Stimulated activated naive B cell treated with anti-CD40 and anti-IgM and Interleukin-4, amounts not matched to agents 10 μg/mL and 1 μg/mL and 100 μg/mL, for 72 hours (primary cell): ENCODE measurements at regions not wholly inside any gene's neighbourhood (a gene's known extent, or its start where the extent isn't known, plus 50 kb on each side); places are given as distances from the start of the nearest gene placed in this dataset.

Source experiments
- ATAC-seq, 2 donors: fragments of 150-1000 bp; cut with Tn5 transposase; replicated peaks; 2 replicates each; pipeline ENCODE4 v1.10.0; 2021; ENCODE audit warnings: moderate library complexity in 1 of 2
- DNase-seq: peaks from one replicate; pipeline ENCODE4 v3.0.0; 2021
- H3K27ac Mint-ChIP-seq: one replicate; pipeline ENCODE4 v1.8.0; 2022; ENCODE audit warnings: mild to moderate bottlenecking, mixed read lengths
- H3K27me3 Mint-ChIP-seq, 2 donors: one replicate each; pipeline ENCODE4 v1.8.0; 2022; ENCODE audit warnings: mixed read lengths in 2 of 2
- H3K36me3 Mint-ChIP-seq, 2 donors: one replicate each; pipeline ENCODE4 v1.8.0; 2022; ENCODE audit warnings: mixed read lengths in 2 of 2, mild to moderate bottlenecking in 1 of 2
- H3K4me1 Mint-ChIP-seq, 2 donors: one replicate each; pipeline ENCODE4 v1.8.0; 2022; ENCODE audit warnings: mixed read lengths in 2 of 2, mild to moderate bottlenecking in 1 of 2
- H3K4me3 Mint-ChIP-seq, 2 donors: one replicate each; pipeline ENCODE4 v1.8.0; 2022; ENCODE audit warnings: mild to moderate bottlenecking in 2 of 2, mixed read lengths in 2 of 2, moderate library complexity in 1 of 2
- H3K9me3 Mint-ChIP-seq, 2 donors: one replicate each; pipeline ENCODE4 v1.8.0; 2022; ENCODE audit warnings: mixed read lengths in 2 of 2, mild to moderate bottlenecking in 1 of 2

- H3K27ac Mint-ChIP-seq, result no peak overlapping the region
- H3K4me1 Mint-ChIP-seq, result no peaks in the 10 kb centered on the region
- no peaks in the 10 kb centered on the region for H3K36me3 Mint-ChIP-seq
- no peak overlapping the region for H3K4me3 Mint-ChIP-seq
- peaks cover 5 to 6% of the 10 kb centered on the region in 2 donors for H3K9me3 Mint-ChIP-seq
- no peaks in the 10 kb centered on the region for H3K27me3 Mint-ChIP-seq
- DNase-seq (no peak), ATAC-seq (no peak)
Measured at GRCh38 chr6:2416128-2416712, 170.8 kb upstream of the GMDS start.

GRCh38 chr6:2414885-2415547, 169.6 kb upstream of the GMDS start:
- DNase-seq (no peak), ATAC-seq (no peak)
- peaks cover 5 to 6% of the 10 kb centered on the region in 2 donors for H3K9me3 Mint-ChIP-seq
- no peaks in the 10 kb centered on the region for H3K4me1 Mint-ChIP-seq
- H3K27me3 Mint-ChIP-seq, result no peaks in the 10 kb centered on the region
- no peak overlapping the region for H3K27ac Mint-ChIP-seq
- no peak overlapping the region for H3K4me3 Mint-ChIP-seq
- no peaks in the 10 kb centered on the region for H3K36me3 Mint-ChIP-seq

- no peak for DNase-seq
- Mint-ChIP-seq H3K36me3 (no peaks in the 10 kb centered on the region), H3K4me3 (no peak overlapping the region), H3K4me1 (no peaks in the 10 kb centered on the region), H3K27ac (no peak overlapping the region), H3K9me3 (peaks cover 5 to 6% of the 10 kb centered on the region in 2 donors), H3K27me3 (no peaks in the 10 kb centered on the region)
- ATAC-seq, result no peak
Measured at GRCh38 chr6:2412731-2413130, 167.3 kb upstream of the GMDS start.

GRCh38 chr6:2410656-2411380, 165.4 kb upstream of the GMDS start:
- H3K27ac Mint-ChIP-seq, result no peak overlapping the region
- no peaks in the 10 kb centered on the region for H3K27me3 Mint-ChIP-seq
- peaks cover under 1 to 4% of the 10 kb centered on the region in 2 donors for H3K36me3 Mint-ChIP-seq
- DNase-seq (no peak), ATAC-seq (no peak)
- no peaks in the 10 kb centered on the region for H3K9me3 Mint-ChIP-seq
- no peak overlapping the region for H3K4me3 Mint-ChIP-seq
- H3K4me1 Mint-ChIP-seq, result no peaks in the 10 kb centered on the region

- DNase-seq (no peak), ATAC-seq (no peak)
- Mint-ChIP-seq H3K4me3 (no peak overlapping the region), H3K4me1 (no peaks in the 10 kb centered on the region), H3K9me3 (no peaks in the 10 kb centered on the region), H3K27me3 (no peaks in the 10 kb centered on the region), H3K36me3 (peaks cover 7 to 8% of the 10 kb centered on the region in 2 donors), H3K27ac (no peak overlapping the region)
Measured at GRCh38 chr6:2407525-2407924, 162.1 kb upstream of the GMDS start.

- no peak for DNase-seq
- no peak overlapping the region for H3K27ac Mint-ChIP-seq
Measured at GRCh38 chr6:2404211-2404929, 159.0 kb upstream of the GMDS start.

GRCh38 chr6:2403546-2403945, 158.1 kb upstream of the GMDS start:
- H3K36me3 Mint-ChIP-seq, result peaks cover 19 to 31% of the 10 kb centered on the region in 2 donors
- no peak overlapping the region for H3K27ac Mint-ChIP-seq
- no peak overlapping the region for H3K4me3 Mint-ChIP-seq
- H3K27me3 Mint-ChIP-seq, result no peaks in the 10 kb centered on the region
- H3K4me1 Mint-ChIP-seq, result no peaks in the 10 kb centered on the region
- ATAC-seq, result no peak
- H3K9me3 Mint-ChIP-seq, result peaks cover 0 to 12% of the 10 kb centered on the region in 2 donors
- no peak for DNase-seq

More at GRCh38 chr6:2404211-2404929, 159.0 kb upstream of the GMDS start:
- Mint-ChIP-seq H3K36me3 (peaks cover 17 to 26% of the 10 kb centered on the region in 2 donors), H3K4me3 (no peak overlapping the region), H3K4me1 (no peaks in the 10 kb centered on the region), H3K27me3 (no peaks in the 10 kb centered on the region), H3K9me3 (peaks cover 0 to 11% of the 10 kb centered on the region in 2 donors)
- ATAC-seq, result no peak

GRCh38 chr6:2396846-2397630, 151.6 kb upstream of the GMDS start:
- Mint-ChIP-seq H3K4me1 (no peaks in the 10 kb centered on the region), H3K4me3 (no peak overlapping the region), H3K36me3 (peaks cover 17 to 39% of the 10 kb centered on the region in 2 donors), H3K9me3 (peaks cover 0 to 12% of the 10 kb centered on the region in 2 donors), H3K27me3 (no peaks in the 10 kb centered on the region), H3K27ac (no peak overlapping the region)
- no peak for DNase-seq
- ATAC-seq, result no peak

GRCh38 chr6:2396042-2396657, 150.7 kb upstream of the GMDS start:
- peaks cover 0 to 8% of the 10 kb centered on the region in 2 donors for H3K9me3 Mint-ChIP-seq
- ATAC-seq (no peak), DNase-seq (no peak)
- no peak overlapping the region for H3K4me3 Mint-ChIP-seq
- H3K36me3 Mint-ChIP-seq, result peaks cover 17 to 38% of the 10 kb centered on the region in 2 donors
- H3K27me3 Mint-ChIP-seq, result no peaks in the 10 kb centered on the region
- no peaks in the 10 kb centered on the region for H3K4me1 Mint-ChIP-seq
- no peak overlapping the region for H3K27ac Mint-ChIP-seq

GRCh38 chr6:2388554-2389324, 143.3 kb upstream of the GMDS start:
- Mint-ChIP-seq H3K4me1 (peaks cover 0 to 2% of the 10 kb centered on the region in 2 donors), H3K27ac (no peak overlapping the region), H3K4me3 (no peak overlapping the region), H3K9me3 (peaks cover 4 to 11% of the 10 kb centered on the region in 2 donors), H3K27me3 (no peaks in the 10 kb centered on the region), H3K36me3 (peaks cover 2 to 23% of the 10 kb centered on the region in 2 donors)
- no peak for ATAC-seq
- no peak for DNase-seq

- Mint-ChIP-seq H3K27me3 (no peaks in the 10 kb centered on the region), H3K4me1 (peaks cover 0 to 2% of the 10 kb centered on the region in 2 donors), H3K36me3 (peaks cover 2 to 23% of the 10 kb centered on the region in 2 donors)
Measured at GRCh38 chr6:2387445-2387844, 142.0 kb upstream of the GMDS start.

GRCh38 chr6:2385471-2385983, 140.1 kb upstream of the GMDS start:
- H3K4me1 Mint-ChIP-seq, result peaks cover 0 to 2% of the 10 kb centered on the region in 2 donors
- no peak overlapping the region for H3K4me3 Mint-ChIP-seq
- H3K27ac Mint-ChIP-seq, result no peak overlapping the region
- peaks cover 4 to 11% of the 10 kb centered on the region in 2 donors for H3K9me3 Mint-ChIP-seq
- no peaks in the 10 kb centered on the region for H3K27me3 Mint-ChIP-seq
- DNase-seq (no peak), ATAC-seq (no peak)
- peaks cover 0 to 17% of the 10 kb centered on the region in 2 donors for H3K36me3 Mint-ChIP-seq

More at GRCh38 chr6:2387445-2387844, 142.0 kb upstream of the GMDS start:
- Mint-ChIP-seq H3K4me3 (no peak overlapping the region), H3K9me3 (peaks cover 4 to 11% of the 10 kb centered on the region in 2 donors), H3K27ac (no peak overlapping the region)
- DNase-seq, result no peak
- ATAC-seq, result no peak
